HG03571 (cell line): ENCODE measurements at regions not wholly inside any gene's neighbourhood (a gene's known extent, or its start where the extent isn't known, plus 50 kb on each side); places are given as distances from the start of the nearest gene placed in this dataset.

Experiments
- ATAC-seq: cut with Tn5 transposase; IDR thresholded peaks from one replicate; pipeline ENCODE4 v1.9.1; 2021; ENCODE audit not compliant: unreplicated experiment

DNA sequence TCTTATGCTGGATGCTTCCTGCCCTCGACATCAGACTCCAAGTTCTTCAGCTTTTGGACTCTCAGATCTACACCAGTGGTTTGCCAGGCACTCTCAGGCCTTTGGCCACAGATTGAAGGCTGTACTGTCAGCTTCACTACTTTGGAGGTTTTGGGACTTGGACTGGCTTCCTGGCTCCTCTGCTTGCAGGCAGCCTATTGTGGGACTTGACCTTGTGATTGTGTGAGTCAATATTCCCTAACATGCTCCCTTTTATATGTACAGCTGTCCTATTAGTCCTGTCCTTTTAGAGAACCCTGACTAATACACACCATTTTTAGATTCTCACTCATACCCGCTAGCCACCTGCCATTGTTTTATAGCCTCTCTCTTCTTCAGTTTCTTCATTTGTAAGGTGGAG is 382.1 kb upstream of the TSHZ2 start:
- no peak for ATAC-seq

DNA sequence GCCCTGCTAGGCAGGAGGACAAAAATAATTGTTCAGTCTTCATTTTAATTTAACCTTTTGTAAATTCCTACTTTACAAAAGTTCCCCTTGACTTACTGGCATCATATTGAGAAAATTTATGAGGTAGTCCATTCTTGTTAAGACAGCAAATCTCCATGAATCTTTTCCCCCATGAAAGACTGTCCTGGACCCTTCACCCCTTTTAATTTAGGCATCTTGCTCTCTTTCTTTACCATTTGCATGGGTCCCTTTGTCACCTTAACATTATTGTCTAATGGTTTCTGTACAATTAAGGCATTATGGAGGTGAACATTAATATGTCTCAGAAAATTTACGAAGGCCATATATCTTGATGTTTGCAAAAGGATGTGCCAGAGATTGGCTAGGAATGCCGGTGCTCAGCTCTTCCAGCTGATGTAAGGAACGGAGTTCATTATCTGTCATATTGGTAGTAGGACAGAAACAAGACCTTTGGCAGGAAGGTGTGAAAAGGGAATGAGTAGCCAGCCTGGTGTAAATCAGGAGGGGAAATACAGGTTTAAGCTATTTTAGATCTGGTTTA is 382.8 kb upstream of the TSHZ2 start:
- ATAC-seq, result no peak

DNA sequence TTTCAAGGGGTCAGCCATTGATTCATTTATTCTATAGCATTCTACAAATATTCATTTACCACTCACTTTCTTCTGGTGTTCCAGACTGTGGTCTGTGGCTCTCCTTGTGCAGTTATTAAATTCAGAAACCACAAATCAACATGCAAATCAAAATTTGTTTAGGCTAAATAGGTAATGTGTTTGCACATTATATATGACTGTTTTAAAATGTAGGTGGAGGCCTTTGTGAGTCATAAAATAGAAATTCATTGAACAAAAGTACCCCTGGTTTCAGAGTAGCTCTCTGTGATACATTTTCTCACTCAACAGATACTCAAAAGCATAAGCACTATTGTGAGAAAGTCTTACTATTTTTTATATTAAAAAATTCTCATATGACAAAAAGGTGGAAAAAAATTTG is 385.5 kb upstream of the TSHZ2 start:
- ATAC-seq, result no peak

GRCh38 chr20:52585333-52585732 is 386.8 kb upstream of the TSHZ2 start:
- ATAC-seq, result no peak

DNA sequence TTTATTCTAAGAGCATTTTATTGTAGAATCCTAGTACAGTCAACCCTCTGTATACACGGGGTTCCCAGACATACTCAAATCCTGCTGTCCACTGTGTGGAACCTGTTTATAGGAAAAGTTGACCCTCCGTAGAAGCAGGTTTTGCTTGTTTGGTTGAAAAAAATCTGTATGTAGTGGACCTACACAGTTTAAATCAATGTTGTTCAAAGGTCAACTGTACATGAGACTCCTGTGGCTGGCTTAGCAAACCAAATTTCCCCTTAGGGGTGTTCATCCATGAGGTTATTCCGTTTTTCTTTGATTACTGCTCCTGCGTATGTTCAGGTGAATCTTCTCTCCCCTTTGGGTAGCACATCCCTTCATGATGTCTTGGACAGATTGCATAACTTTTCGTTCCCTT is 387.0 kb upstream of the ZFP64 start:
- ATAC-seq, result no peak

- no peak for ATAC-seq
Measured at GRCh38 chr20:52577696-52578095, 386.1 kb upstream of the ZFP64 start.

- ATAC-seq, result no peak
Measured at GRCh38 chr20:52572687-52573086, 381.1 kb upstream of the ZFP64 start.

DNA sequence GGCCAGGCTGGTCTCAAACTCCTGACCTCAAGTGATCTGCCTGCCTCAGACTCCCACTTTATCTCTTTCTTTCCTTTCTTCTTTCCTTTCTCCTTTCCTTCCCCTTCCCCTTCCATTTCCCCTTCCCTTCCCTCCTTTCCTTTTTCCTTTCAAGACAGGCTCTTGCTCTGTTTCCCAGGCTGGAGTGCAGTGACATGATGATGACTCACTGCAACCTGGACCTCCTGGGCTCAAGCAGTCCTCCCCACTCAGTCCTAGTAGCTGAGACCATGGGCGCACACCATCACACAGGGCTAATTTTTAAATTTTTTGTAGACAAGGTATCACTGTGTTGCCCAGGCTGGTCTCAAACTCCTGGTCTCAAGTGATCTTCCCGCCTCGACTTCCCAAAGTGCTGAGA is 377.6 kb upstream of the ZFP64 start:
- no peak for ATAC-seq

DNA sequence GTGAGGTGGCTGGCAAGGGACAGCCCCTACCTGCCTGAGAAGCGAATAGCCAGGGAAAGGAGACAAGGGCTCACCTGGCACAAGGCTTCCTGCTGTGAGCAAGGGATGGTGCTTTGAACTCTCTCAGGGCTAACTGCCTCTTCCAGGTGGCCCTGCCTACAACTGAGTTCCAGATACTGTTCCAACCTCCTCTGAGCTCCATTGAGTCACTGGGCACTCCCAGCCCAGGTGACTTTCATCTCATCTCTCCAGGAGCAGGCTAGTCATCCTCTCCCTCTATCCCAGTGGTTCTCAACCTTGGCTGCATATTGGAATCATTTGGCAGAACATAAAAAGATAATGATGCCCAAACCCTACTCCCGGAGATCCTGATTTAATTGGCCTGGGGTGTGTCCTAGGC is 374.0 kb upstream of the ZFP64 start:
- ATAC-seq, result no peak

DNA sequence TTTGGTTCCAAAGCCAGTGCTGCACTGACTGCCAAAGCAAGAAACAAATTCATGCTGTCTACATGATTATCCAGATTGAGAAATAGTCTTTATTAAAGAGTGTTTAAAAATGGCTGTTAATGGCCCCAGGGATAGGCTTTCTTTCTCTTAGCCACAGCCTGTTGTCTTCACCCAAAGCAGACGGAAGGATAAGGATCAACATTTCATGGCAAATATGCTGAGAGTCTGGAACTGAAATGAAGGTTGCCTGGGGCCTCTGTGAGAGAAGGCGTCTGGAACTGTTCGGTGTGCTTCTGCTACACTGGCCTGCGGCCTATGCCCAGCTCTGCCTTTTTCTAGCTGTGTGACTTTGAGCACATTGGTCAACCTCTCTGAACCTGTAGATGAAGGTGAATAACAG is 373.0 kb upstream of the ZFP64 start:
- no peak for ATAC-seq

DNA sequence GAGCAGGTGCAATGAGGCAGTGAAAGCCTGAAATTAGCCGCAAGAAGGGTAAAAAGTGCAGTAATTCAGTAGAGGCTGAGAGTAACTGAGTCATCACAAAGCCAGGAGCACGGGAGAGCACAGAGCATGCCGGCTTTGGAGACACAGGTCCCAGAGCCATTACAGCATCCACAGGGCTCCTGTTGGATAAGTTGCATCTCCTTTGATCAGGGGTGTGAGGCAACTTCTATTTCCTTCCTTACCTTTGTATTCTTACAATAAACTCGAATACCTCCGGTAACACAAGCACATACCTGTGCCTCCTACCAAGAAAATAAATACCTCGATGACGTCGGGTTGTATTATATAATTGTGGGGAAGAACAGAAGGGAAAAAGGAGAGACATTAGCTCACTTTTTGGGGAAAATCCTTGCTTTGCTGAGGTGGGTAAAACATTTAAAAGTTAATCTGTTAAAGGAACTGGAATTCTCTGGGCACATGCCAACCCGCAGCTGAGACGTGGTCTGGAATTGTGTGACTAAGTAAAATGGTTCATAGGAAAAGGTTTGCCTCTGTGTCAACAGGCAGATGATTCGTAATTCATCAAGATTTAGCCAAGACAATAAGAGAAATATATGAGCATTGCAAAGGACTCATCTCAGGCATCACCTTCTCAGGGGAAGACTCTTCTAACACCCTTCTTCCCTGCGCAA is 360.7 kb upstream of the ZFP64 start:
- ATAC-seq, result no peak

DNA sequence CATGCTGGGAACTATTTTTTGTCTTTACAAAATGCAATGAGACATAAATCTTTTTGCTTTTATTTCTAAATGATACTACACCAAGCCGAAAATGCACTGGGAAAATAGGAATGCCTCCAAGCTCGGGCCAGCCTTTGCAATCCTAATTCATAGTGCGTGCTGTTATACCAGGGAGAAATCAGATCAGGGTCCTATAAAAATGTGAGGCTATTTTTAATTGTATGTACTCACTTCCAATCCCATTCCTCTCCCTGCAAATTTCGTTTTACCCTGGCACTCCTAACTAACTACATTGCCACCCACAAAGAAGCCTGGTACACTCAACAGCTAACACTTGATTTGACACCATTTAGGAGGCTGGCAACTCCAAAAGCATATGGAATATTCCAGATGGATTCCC is 350.6 kb upstream of the ZFP64 start:
- ATAC-seq, result no peak

- ATAC-seq, result no peak
Measured at GRCh38 chr20:52540509-52540908, 348.9 kb upstream of the ZFP64 start.

DNA sequence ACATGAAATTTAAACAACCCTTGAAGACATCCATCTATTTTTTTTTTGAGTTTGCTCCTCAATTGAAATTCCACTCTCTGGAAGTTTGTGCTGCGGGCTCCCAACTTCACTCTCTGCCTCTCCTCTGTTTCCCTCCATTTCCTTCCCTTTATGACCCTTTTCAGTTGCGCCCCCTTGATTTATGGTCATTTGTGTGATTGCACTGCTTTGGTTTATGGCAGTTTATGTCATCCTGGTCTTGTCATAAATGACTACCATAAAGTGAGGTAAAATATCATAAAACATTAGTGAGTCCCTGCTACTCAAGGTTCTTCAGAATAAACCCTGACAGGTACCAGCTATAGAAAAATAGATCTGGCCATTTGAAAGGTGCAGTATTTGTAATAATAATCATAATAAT is 348.3 kb upstream of the ZFP64 start:
- ATAC-seq, result no peak

DNA sequence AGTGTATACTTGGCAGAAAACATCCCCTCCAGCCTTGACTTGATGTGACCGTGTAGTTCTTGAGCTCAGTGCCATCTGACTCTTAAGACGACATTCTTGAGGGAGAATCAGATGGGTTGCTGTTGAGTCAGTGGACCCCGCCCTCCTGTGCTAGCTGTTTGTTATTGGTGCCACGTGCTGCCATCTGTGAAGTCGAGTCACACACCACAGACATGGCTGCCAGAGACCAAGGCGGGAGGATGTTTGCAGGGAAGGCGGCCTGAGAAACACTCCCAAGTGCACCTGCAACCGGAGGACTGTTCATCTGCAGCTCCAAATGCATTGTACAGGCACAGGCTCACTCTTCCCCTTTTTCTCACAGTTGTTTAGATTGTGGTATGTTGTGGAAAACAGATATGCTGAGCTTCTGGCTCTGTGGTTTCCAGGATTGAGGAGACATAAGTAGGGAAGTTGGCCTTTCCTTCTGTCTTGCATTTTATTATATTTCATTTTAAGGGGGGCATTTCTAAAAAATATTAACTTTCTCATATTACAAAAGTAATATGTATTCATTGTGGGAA is 345.3 kb upstream of the ZFP64 start:
- no peak for ATAC-seq

DNA sequence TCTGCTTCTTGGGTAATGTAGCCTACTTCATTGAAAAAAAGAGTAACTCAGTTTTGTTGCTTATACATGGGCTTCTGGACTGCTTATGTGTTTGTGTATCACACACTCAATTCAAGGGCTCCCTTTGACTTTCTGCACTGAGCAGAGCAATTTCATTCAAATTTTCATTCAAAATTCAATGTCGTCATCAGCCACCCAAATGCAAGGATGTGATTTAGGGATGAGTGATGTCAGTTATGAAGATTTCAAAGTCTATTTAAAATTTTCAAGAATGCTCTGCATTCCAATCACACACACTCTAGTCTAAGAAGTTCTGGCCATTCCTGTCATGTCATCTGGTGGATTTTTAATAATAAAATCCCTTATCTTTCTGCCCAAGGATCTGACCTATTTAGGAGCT is 344.5 kb upstream of the ZFP64 start:
- ATAC-seq, result no peak

- ATAC-seq, result no peak
Measured at GRCh38 chr20:52534616-52535015, 343.0 kb upstream of the ZFP64 start.

DNA sequence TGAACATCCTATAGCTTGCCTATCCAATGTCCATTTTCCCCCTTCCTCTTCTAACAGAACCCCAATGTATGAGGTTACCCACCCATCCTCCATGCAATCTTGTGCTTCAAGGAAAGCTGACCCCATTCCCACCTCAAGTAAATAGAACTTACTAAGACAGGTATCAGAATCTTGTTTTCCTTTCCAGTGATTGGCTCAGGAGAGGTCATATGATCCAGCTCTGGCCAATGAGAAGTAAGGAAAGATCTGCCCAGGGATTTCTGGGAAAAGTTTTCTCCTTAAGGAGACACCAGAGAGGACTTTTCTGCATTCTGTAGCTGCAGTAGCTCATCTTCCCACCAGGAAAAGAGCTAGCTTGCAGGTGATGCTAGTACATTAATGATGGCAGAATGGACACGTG is 341.8 kb upstream of the ZFP64 start:
- ATAC-seq, result no peak

DNA sequence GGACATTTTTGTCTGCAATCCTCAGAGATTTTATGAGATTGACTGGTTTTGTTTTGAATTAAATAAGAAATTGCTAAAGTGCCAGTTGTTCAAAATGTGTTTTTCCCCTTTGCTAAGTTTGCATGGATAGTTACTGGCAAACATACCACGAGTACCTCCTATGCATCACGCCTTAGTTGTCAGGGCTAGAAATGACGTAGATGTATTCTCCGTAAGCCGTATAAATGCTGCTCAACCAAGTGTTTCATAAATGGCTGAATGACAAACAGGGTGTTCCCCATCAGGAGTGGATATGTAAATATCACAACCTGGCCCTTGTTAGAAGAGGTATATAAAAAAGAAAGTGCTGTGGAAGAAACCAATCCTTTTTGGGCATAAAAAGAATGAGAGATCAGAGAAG is 341.1 kb upstream of the ZFP64 start:
- no peak for ATAC-seq

DNA sequence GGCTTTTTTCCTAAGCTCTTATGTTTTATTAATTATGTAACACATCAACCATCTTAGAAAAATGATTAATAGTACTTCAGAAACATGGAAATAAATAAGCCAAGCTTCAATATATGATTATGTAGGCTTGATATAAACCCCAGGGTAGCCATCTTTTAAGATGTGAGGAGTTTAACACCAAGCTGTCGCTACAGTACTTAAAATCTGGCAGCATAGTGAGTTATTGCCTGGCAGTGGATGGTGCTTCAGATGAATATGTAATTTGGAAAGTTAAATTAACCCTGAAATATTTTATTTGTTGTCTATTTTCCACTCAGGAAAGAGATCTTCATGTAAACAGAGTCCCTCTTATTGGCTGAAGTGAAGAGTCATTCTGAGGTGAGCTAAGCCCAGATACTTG is 339.0 kb upstream of the ZFP64 start:
- no peak for ATAC-seq

DNA sequence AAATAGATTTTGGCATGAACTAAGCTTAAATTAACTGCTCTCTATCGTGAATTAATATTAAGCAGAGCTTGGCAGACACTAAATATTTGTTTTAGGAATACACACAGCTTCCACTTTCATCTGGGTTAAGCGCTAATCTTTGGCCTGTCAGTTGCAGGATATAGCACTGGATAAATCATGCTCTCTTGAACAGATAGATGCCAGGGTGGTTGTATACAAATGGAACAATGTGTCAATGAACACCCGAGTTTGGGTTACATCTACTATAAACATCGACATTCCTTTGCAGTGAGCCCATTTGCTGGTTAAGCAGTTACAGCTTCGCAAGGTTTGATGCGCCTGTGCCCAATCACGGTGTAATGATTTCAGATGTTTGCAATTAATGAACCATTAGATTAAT is 338.2 kb upstream of the ZFP64 start:
- no peak for ATAC-seq

DNA sequence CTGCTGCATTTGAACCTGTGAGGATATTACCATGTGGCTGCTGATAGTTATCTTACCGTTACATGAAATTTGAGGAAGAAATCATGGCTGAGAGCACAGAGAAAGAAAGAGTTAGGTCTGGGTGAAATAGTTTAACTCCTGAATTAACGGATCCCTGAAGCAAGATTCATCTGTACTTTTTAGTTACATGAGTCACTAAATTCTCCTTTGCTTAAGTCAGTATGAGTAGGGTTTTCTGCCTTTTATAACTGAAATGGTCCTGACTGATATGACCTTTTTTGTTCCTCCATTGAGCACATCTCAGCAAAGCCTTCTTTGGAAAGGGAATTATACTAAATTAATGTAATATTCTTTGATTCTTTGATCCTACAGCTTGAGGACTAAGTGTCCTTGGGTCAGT is 333.3 kb upstream of the ZFP64 start:
- ATAC-seq, result no peak

DNA sequence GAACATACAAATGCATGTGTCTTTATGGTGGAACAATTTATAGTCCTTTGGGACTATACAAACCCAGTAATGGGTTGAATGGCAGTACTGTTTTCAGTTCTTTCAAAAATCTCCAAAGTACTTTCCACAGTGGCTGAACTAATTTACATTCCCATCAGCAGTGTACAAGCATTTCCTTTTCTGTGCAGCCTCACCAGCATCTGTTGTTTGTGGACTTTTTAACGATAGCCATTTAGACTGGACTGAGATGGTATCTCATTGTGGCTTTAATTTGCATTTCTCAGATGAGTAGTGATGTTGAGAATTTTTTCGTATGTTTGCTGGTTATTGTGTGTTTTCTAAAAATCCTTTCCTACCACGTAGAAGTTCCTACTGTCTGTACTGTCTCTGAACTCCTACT is 327.2 kb upstream of the ZFP64 start:
- ATAC-seq, result no peak
